GM21825 (cell line): ENCODE measurements at regions not wholly inside any gene's neighbourhood (a gene's known extent, or its start where the extent isn't known, plus 50 kb on each side); places are given as distances from the start of the nearest gene placed in this dataset.

Source experiments
- ATAC-seq: cut with Tn5 transposase; IDR thresholded peaks from one replicate; pipeline ENCODE4 v1.9.1; 2021; ENCODE audit warnings: mild to moderate bottlenecking, moderate library complexity; ENCODE audit not compliant: unreplicated experiment

DNA sequence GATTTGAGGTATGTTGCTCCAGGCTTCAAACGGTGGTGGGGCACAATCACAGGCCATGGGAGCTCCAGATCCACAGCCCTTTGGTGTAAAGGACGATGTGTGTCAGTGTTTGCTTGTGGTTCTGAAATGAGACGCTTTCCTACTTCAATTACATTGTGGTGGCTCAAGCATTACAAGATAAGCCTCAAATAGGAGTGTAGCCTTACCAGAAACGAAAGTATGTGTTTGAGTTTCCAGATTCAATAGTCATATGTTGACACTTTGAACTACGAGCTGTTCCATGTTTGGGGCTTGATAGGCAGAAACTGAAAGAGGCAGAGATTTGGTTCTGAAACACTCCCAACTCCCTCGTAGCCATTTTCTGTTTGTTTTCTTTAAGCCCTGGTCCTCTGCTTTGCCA is 187.1 kb downstream of the MYLK4 start:
- no peak for ATAC-seq

DNA sequence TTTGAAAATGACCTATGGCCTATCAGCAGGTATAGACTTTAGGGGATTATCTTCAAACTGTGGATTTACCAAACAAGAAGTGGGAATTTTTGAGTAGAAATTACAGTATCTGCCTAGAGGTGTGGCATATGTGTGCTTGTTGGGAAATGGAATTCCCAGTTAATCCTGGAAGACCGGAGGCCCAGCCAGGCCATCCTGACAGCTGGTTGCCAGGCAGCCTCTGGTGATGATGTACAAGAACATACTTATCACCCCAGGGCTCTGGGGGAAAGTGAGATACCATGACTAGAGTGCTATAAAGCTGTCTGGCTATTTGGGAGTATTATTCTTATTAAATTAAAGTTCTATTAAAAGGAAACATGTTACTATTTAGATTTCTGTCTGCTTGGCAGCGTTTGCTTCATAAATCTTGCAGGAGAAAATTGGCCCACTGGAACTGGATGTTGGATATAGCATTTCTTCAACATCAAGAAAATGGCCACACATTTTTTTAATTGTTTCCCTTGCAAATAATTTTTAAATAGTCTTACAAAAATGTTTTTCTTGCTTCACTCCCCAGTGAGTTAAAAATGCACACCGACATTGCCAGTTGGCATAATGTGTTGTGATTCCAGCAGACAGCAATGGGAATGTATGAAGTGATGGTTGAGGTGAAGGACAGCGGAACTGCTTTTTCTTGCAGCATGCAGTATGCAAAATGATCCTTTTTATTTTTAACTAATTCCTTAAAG is 187.8 kb downstream of the MYLK4 start:
- no peak for ATAC-seq

DNA sequence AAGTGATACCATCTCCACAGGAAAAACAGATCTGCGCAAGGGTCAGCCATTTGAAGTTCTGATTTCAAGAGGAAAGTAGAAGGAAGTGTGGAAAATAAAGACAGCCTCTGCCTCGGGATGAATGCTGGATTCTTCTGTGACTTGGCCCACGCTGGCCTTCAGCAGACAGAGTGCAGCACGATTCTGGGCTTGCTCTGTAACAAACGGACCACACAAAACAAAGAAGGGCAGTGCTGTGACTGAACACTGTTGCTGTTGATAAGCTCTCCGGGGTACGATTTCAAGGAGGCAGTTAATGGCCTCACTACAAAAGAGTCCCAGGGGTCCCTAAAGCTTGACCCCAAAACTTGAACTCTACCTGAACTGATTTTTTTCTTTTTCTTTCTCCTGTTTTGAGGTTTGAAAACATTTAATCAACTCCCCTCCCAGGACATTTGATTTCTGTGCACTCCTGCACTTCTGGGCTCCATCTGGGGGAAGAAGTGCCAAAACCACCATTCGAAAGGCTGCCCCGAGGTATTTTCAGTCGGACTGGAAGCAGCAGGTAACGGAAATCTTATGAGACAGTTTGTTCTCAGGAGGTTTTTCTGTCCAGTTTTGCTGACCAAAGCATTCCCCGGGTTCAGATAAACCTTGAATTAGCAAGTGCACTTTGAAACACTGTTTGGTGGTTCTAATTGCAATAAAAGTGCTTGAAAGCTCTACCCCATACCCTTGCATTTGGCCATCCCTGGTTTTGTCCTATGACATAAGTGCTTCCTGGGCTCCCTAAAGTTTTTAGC is 189.6 kb downstream of the MYLK4 start:
- no peak for ATAC-seq

DNA sequence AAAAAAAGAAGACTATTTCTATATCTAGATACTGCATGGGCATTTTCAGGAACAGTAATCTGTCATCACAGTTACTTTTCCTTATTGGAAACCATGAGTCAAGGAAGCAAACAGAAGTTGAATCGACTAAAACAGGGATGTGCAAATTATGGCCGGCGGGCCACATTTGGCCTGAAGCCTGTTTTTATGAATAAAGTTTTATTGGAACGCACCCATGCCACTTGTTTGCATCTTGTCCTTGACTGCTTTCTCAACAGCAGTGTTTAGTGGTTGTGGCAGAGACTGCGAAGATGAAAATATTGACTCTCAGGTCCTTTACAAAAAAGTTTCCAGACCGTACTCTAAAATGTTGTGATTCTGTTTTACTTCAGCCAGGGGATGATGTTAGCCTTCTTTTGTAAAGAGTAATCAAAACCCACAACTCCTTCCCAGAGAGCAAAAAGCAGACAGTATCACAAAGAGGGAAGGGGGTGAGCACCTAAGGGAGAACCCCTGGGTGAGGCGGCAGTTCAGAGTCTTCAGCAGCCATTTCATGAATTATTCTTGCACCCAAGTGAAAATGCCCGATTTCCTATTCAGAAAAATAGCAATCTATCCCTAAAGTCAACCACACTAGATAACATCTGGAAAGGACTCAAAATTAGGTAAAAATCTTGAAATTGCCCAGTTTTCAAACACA is 190.4 kb downstream of the MYLK4 start:
- no peak for ATAC-seq

DNA sequence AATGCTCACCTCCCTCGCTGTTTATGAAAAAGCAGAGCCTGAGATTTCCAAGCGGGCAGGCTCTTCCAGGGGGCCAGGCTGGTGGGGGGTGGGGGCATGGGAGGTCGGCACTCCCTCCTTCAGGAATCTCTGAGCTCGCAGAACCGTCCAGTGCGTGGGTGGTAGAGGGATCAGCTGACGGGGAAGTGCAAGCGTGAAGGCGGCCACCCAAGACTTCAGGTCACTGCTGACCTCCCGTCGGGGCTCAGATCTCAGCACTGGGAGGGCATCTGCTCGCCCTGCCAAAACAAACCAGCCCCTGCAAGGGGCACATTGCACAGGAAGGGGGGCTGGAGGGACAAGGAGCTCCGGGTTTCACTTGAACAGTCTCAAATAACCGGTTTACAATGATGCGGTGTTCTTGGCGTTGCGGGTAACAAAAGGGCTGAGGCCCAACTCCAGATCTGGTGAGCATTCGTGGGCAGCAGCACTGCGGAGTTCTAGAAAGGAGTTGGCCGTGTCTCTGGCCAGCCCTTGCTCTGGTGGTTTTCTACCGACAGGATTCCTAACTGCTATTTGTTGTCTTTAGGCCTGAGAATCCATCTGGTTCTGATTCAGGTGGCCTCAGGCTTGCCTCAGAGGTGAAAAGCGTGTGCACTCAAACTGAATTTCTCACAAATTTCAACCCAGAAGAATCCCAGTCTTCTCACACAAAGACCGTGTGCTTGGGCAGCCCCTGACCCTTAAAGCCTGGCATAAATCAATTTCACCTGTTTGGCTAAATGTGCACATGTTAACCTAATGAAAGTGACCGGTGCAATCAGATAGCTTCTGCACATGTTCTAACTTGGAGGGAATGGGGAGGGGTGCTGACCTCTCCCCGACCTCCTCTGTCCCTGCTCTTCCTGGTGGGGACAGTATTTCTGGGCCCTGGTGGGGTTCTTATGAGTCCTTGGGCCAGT is 191.6 kb downstream of the MYLK4 start:
- ATAC-seq = no peak

DNA sequence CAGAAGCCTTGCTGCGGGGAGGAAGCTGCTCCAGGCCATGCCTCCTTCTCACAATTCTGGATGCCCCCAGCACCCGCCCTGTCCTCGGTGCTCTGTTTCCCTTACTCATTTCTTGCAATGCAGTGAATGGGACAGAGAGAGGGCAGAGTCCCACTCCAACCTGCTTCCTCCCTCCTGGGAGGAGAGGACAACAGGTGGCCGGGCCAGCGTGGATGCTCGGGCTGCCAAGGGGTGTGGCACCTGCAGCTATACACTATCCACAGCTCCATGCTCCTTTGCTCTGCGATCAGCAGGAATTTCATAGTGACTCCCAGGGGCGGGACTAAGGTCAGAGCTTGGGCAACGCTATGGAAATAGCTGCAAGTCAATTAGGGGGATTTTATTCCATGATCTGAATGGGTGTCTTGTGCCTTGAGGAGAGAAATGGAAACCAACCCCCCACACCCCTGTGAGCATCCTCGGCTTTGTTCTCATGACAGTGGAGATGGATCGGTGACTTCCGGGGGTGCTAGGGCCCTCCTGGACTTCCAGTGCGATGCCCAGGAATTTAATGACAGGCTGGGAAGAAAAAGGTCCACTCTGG is 192.5 kb downstream of the MYLK4 start:
- no peak for ATAC-seq

DNA sequence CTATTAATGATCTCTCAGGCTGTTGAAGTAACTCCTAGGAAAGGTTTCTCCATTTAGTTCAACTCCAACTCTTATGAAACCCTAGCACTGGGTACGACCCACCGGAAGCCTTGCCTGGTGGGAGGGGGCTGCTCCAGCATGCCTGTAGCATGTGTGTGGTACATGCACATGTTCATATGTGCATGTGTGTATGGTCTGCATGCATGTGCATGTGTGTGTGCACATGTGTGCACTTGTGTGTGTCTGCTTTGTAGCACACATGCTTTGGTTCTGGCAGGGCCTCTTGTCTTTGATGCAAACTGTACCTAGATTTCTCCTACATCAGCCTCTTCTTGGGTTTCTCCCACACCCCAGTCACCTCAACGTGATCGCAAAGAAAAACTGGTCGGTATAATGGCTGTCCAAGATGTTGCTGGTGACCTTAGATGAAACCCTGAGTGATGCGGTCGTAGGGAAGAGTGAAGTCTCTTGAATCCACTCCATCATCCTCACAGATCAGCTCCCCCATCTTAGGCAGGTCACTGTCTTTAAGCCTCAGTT is 193.5 kb downstream of the MYLK4 start:
- ATAC-seq = no peak

DNA sequence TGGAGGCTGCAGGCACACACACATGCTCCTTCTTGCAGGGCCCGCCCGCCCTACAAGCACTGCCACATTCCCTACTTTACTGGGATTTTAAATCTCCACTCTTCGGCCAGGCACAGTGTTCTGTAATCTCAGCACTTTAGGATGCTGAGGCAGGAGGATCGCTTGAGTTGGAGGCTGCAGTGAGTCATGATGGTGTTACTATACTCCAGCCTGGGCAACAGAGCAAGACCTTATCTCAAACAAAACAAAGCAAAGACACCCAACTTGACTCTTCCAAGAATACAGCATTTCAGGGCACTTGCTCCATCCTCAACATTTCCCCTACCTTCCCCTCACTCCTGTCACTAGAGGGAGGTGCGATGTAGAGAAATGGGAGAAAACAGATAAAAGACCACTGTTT is 194.0 kb downstream of the MYLK4 start:
- no peak for ATAC-seq

DNA sequence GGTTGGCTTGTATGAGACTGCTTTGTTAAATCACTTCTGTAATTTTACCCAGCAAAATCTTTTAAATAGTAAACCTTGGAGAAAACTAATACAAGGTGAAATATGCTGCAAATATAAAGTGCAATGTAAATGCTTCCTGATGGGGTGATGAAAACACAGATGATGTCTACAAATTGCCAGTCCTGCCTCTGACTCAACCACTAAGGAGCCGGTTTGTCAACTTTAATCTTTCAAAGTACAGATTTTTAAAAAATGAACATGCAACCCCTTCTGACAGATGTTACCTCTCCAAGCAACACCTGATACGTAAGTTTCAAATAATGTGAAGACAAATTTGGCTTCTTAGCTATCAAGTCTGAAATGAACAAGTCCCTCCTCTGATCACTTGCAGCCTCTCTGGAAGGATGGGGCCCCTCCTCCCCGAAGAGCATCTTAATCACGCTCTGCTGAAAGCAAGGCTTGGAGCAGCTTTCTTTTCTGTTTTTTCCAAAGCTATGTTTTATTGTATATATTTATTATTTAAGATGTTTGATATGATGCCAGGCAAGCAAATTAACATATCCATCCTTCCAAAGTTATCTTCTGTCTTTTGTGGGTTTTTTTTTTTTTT is 196.0 kb downstream of the MYLK4 start:
- no peak for ATAC-seq

DNA sequence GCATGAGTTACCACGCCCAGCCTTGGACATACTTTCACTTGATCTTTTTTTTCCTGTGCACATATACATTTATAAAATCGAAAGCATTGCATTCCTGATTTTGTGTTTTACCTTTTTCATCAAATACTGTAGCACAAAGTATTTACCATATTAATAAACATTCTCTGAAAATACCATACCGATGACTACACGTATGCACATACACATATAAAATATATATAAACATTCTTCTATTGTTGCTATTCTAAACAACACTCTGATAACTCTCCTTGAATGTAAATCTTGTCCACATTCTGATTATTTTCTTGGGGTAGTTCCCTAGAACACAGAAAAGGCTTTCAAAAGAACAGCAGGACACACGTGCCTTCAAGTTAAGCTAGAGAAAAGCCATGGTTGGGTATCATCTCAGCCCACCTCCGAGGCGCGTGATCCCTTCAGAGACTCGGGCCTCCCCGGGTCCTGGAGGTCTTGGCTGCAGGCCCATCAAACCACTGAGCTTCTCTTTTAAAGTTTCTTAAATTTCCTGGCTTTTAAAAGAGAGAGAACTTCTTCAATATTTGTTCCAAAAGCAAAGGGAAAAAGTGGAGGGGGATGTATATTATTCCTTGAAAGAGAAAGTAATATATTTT is 198.1 kb downstream of the MYLK4 start:
- ATAC-seq = no peak

DNA sequence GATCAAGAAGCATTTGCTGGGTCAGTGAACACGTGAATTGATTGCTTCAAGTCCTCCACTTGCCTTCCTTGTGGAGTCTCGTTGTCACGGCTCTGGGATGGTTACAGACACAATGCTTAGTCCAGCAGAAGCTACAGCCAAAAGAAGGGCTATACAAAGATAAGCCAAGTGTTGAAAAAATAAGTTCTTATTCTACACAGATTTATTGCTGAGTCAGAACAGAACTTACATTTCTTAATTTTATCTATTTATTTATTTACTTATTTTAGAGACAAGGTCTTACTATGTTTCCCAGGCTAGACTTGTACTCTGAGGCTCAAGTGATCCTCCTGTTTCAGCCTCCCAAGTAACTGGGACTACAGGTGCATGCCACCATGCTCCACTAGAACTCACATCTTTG is 199.0 kb downstream of the MYLK4 start:
- ATAC-seq = no peak

DNA sequence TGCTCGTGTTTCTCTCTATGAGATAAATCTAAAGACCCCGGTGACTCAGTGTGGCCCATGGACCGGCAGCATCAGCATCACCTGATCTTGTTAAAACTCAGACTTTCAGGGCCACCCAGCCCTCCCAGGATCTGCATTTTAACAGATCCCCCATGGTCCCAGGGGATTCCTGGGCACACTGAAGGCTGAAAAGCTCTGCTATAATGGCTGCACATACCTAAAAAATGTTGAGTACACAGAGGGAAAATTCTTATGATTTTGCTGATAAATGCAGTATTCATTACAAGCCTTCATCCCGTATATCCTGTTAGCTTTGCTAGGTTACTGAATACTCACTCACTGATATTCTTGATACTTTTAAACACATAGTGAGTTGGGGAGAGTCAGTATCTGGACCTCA is 200.5 kb downstream of the MYLK4 start:
- ATAC-seq = no peak

DNA sequence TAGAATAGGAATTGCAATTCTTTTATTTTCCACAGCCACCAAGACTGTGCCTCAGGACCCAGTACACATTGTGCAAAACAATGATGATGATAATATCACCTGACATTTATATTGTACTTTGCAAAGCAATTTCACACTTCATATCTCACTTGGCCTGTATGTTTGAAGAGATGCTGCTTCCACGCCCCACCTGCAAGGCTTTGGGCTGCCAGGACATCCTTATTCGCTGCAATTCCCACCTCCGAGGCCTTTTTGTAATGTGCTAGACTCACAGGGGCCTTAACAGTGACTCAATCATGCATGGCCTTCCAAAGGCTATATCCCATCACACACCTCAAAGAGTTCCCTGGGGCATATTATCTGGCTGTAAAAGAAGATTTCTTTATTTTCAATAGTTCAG is 200.9 kb downstream of the MYLK4 start:
- ATAC-seq = no peak

DNA sequence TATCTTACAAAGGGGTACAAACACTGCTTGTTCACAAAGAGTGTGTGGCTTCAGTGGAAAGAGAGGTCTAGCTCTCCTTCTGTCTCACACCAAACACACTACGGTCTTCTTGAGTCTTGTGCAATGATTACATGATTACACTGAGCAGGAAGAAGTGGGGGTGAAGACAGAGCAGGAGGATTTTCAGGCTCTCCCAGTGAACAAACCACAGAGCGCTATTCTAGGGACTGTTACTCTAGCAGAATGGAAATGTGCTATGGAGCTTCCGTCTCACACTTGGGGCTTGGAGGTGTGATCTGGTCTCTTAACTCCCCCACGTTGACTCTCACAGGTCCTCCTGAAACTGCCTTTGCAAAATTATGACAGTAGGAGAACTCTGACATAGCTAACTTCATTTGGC is 203.4 kb downstream of the MYLK4 start:
- no peak for ATAC-seq

DNA sequence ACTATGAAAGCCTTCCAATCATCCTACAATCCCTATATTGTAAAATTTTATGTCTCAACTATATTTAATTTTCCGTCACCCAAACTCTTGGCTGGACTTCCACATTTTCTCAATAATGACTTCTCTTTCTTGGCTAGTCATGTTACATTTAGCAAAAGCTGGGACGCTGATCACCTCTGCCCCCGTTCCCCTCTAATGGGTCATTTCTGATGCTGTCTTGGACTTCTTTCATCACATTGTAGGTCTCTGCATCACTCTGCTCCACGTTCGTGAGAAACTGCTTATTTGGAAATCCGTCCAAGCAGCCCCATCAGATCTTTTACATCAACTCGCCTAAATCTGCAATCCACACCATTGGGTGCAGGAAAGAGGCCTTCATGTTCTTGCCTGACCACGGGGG is 203.8 kb downstream of the MYLK4 start:
- ATAC-seq = no peak

DNA sequence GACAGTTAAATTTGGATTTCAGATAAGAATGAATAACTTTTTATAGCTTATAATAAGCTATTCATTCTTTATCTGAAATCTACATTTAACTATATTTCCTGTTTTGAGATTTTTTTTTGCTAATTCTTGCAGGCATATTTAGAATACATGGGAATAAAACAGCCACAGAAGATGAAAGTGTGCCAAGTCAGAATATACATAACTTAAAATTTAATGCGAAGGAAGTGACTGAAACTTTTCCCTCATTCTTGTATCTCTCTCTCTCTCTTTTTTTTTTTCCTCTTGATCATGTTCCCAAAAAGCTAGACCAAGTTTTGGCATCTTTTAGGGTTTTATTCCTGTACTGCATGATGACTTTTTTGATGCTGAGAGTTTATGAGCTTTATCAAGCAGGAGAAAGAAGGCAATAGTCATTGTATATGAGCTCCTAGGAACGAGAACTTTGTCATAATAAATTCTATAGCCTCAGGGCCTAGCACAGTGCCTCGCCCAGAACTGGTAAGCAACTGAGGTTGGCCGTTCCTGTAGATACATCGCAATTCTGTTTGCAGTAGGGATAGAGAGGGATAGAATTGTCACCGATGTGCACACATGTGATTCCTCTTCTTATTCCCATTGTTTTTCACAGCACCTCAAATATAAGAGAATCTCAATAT is 205.2 kb downstream of the MYLK4 start:
- no peak for ATAC-seq

DNA sequence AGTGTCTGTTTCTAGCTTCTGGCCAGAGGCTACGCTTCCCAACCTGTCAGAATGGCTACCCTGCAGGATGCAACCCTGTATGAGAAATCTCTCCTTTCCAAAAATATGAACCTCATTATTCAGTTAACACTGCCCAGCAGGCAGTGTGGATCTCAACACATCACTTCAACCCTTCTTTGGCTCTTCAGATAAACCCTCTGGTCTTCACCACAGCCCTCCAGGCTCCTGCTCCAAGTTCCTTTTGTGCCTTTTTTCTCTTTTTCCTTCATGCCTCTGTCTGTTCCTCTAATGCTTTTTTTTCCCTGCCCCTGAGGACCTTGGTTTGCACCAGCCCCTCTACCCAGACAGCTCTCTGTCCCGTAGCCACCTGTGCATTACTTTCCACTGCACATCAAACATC is 207.4 kb downstream of the MYLK4 start:
- ATAC-seq = no peak

DNA sequence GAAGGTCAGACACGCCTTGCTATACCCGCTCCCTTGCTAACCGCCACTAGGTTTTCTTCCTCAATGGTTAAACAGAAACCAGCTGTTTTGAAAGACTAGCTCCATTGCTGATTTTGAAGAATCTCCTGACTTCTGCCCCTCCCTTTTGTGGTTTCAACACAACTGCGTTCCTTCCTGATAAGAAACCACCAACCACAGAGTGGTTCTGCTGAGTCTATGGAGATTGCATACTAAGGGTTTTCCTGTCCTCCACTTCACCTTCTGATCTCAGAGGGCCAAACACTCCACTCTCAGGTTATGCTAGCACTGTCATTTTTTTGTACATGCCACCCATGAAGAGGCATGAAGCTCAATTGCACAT is 207.9 kb downstream of the MYLK4 start:
- peak; percentile 85 for ATAC-seq
